ENCODE measurements at regions not wholly inside any gene's neighbourhood (a gene's known extent, or its start where the extent isn't known, plus 50 kb on each side); places are given as distances from the start of the nearest gene placed in this dataset.

DNA sequence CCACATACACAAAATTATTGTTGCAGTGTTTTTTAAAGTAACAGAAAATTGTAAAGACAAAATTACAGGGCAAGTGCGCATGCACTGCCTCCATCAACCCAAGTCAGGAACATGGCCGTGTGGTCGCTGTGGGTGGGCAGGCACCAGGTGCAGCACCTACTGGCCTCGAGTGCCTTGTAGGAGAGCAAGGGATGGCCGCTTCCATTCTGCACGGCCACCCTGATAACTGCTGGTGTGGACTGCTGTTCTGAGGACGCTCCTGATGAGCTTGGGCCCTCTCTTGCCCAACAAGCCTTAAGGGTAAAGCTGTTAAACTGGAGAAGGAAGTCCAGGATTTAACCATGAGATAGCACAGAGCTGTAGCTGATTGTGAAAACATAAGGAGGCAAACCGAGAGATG lies 124.6 kb upstream of the PPP1R9A start:
- no peaks in the 10 kb centered on the region for H3K27me3 ChIP-seq (replicated peaks in 1 of 2; ENCODE audit: control insufficient read depth in 2 of 2, insufficient read depth in 2 of 2, low read length in 1 of 2)
- no peak overlapping the region for H3K4me3 ChIP-seq
- in situ Hi-C loops (cut with MboI): no loop called here
- FAIRE-seq (no peak), ATAC-seq (no peak), DNase-seq (ENCODE audit: low read depth, low spot score) (no peak)
- no TSS peak for BruUV-seq (replicated peaks)
- no peak overlapping the region for H3K9ac ChIP-seq (ENCODE audit: control insufficient read depth, insufficient read depth, low read length)
- intact Hi-C loops (cut with micrococcal nuclease; ENCODE audit: unreplicated experiment): no loop called here
- no peaks in the 10 kb centered on the region for H4K20me1 ChIP-seq (ENCODE audit: control insufficient read depth, insufficient read depth)
- ChIA-PET SMC1A (ENCODE audit: uncharacterized antibody, unreplicated experiment) (no interaction called here), POLR2A (no interaction called here), CTCF (no interaction called here), RAD21 (ENCODE audit: unreplicated experiment) (no interaction called here)
- H3K27ac ChIP-seq (ENCODE audit: control insufficient read depth, insufficient read depth): no peak overlapping the region
- H3K36me3 ChIP-seq (ENCODE audit: control insufficient read depth in 2 of 2, insufficient read depth in 2 of 2, low read length in 1 of 2): no peaks in the 10 kb centered on the region
- H3K4me2 ChIP-seq (ENCODE audit: control insufficient read depth, insufficient read depth): no peak overlapping the region
- TF ChIP-seq TCF3 (IDR thresholded peaks at IDR 0.05; ENCODE audit: borderline replicate concordance, insufficient read depth, low read depth, low read length) (no peak), CBX5 (IDR thresholded peaks at IDR 0.05; ENCODE audit: low read depth) (no peak), HCFC1 (IDR thresholded peaks at IDR 0.05; ENCODE audit: low read length) (no peak), BMI1 (IDR thresholded peaks at IDR 0.05; ENCODE audit: borderline replicate concordance) (no peak), RB1 (IDR thresholded peaks at IDR 0.05; ENCODE audit: borderline replicate concordance) (no peak), LARP7 (IDR thresholded peaks at IDR 0.05) (no peak), SKIL (IDR thresholded peaks at IDR 0.05; ENCODE audit: low read depth, poor library complexity, severe bottlenecking) (no peak), ESRRA (IDR thresholded peaks at IDR 0.05; ENCODE audit: low read length) (no peak), BCL11A (IDR thresholded peaks at IDR 0.05; ENCODE audit: low read depth, low read length) (no peak), PAX5 (IDR thresholded peaks at IDR 0.05; ENCODE audit: borderline replicate concordance, low read depth, low read length) (no peak), CREB1 (IDR thresholded peaks at IDR 0.05; ENCODE audit: low read depth) (no peak), IKZF2 (IDR thresholded peaks at IDR 0.05) (no peak), MYB (IDR thresholded peaks at IDR 0.05; ENCODE audit: borderline replicate concordance, low read depth, low read length) (no peak), PML (IDR thresholded peaks at IDR 0.05; ENCODE audit: low read length) (no peak)
- TF ChIP-seq, protein P1, sequence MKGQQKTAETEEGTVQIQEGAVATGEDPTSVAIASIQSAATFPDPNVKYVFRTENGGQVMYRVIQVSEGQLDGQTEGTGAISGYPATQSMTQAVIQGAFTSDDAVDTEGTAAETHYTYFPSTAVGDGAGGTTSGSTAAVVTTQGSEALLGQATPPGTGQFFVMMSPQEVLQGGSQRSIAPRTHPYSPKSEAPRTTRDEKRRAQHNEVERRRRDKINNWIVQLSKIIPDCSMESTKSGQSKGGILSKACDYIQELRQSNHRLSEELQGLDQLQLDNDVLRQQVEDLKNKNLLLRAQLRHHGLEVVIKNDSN (IDR thresholded peaks at IDR 0.05; ENCODE audit: borderline replicate concordance, extremely low read length, insufficient read depth, low read depth, low read length): no peak
- TF ChIP-seq, protein P2, sequence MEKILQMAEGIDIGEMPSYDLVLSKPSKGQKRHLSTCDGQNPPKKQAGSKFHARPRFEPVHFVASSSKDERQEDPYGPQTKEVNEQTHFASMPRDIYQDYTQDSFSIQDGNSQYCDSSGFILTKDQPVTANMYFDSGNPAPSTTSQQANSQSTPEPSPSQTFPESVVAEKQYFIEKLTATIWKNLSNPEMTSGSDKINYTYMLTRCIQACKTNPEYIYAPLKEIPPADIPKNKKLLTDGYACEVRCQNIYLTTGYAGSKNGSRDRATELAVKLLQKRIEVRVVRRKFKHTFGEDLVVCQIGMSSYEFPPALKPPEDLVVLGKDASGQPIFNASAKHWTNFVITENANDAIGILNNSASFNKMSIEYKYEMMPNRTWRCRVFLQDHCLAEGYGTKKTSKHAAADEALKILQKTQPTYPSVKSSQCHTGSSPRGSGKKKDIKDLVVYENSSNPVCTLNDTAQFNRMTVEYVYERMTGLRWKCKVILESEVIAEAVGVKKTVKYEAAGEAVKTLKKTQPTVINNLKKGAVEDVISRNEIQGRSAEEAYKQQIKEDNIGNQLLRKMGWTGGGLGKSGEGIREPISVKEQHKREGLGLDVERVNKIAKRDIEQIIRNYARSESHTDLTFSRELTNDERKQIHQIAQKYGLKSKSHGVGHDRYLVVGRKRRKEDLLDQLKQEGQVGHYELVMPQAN (conservative IDR thresholded peaks at IDR 0.05): no peak
- no peaks in the 10 kb centered on the region for H3K9me3 ChIP-seq (replicated peaks; ENCODE audit: control insufficient read depth, insufficient read depth, low read length)
- 21% methylated on average over 8 of the region's 8 CpGs for WGBS (ENCODE audit: insufficient coverage, insufficient replicate concordance, low lambda C conversion rate, missing lambda C conversion rate)
- no peaks in the 10 kb centered on the region for H3K4me1 ChIP-seq (ENCODE audit: control insufficient read depth, insufficient read depth, low read length)
- no peaks in the 10 kb centered on the region for H3K79me2 ChIP-seq (ENCODE audit: control insufficient read depth, insufficient read depth, low read length)
- no peak overlapping the region for H2AFZ ChIP-seq (ENCODE audit: control insufficient read depth, low read depth, low read length)

Data from GM12878 (cell line).